ENCODE measurements at regions not wholly inside any gene's neighbourhood (a gene's known extent, or its start where the extent isn't known, plus 50 kb on each side); places are given as distances from the start of the nearest gene placed in this dataset.

DNA sequence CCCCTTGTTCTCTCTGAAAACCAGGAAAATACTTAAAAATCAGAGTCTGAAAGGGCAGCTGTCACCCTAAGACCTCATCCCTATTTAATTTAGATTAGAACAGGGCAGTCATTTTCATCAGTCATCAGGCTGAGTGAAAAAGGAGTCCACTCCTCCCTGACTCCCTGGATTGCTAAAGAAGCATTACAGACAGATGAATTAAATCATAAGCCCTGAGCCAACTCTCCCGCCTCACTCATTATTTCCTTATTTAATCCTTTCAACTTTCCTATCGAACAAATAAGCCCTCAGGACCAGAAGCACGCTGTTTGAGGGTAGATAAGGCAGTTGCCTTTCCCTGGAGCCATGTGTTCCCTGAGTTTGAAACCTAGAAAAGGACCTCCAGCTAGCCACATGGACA lies 201.9 kb upstream of the ANKRD55 start:
- TF ChIP-seq, protein P1, sequence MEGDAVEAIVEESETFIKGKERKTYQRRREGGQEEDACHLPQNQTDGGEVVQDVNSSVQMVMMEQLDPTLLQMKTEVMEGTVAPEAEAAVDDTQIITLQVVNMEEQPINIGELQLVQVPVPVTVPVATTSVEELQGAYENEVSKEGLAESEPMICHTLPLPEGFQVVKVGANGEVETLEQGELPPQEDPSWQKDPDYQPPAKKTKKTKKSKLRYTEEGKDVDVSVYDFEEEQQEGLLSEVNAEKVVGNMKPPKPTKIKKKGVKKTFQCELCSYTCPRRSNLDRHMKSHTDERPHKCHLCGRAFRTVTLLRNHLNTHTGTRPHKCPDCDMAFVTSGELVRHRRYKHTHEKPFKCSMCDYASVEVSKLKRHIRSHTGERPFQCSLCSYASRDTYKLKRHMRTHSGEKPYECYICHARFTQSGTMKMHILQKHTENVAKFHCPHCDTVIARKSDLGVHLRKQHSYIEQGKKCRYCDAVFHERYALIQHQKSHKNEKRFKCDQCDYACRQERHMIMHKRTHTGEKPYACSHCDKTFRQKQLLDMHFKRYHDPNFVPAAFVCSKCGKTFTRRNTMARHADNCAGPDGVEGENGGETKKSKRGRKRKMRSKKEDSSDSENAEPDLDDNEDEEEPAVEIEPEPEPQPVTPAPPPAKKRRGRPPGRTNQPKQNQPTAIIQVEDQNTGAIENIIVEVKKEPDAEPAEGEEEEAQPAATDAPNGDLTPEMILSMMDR (IDR thresholded peaks at IDR 0.05) = no peak
- no peak for TF ChIP-seq POLR2A (IDR thresholded peaks at IDR 0.05)

All from testis (tissue), 2 donors.